ENCODE measurements at regions not wholly inside any gene's neighbourhood (a gene's known extent, or its start where the extent isn't known, plus 50 kb on each side); places are given as distances from the start of the nearest gene placed in this dataset.

DNA sequence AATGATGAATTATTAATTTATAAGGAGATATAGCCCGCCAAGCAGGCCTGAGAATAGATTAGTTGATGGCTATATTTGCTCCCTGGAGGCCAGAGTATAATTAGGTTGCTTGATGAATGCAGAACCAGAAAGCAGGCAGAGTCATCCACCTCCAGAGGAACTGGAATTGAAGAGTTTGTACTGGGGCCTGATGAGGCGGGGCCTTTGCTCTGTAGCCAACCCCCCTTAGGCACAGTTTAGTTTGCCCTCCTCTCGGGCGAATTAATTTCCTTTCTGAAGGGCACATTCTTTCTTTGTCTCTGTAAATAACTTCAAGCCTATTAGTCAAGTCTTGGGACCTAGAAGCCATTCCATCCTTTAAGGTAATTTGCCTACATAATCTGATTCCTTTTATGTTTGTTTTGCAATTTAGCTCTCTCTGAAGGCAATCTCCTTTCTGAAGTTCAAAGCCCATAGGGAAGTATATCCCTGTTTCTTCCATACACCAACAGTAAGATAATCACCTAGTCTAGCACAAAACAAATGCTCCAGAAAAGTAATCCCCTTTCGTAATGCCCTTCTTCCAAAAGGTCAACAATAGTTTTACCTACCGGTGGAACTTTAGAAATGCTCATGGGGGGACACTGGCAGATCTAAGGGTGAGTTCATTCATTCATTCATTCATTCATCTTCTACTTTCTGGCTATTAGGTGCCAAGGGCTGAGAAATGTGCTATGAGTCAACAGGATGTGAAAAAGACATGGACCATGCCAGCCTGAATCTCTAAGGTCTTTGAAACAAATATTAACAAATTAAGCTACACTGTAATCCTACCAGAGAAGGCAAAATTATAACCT lies 84.8 kb upstream of the NUDT4 start:
- no peaks in the 10 kb centered on the region for H3K9me3 ChIP-seq (ENCODE audit: low read depth, low read length)
- peak overlapping the region; percentile 73 for H3K27ac ChIP-seq
- no peaks in the 10 kb centered on the region for H3K36me3 ChIP-seq (ENCODE audit: insufficient read depth, low read length)
- TF ChIP-seq FOXP2 (optimal IDR thresholded peaks at IDR 0.05; ENCODE audit: control extremely low read depth, extremely low read length, insufficient read depth) (no peak), EZH2 (IDR thresholded peaks at IDR 0.05) (no peak), POLR2AphosphoS5 (IDR thresholded peaks at IDR 0.05; ENCODE audit: borderline replicate concordance, low read depth, low read length) (no peak)
- peak overlapping the region; percentile 25; the same call in 1 of the 2 replicates for H3K4me3 ChIP-seq
- DNase-seq (ENCODE audit: low read depth, low spot score), result peak; percentile 12
- H3K9ac ChIP-seq (ENCODE audit: insufficient read length), result no peak overlapping the region

DNA sequence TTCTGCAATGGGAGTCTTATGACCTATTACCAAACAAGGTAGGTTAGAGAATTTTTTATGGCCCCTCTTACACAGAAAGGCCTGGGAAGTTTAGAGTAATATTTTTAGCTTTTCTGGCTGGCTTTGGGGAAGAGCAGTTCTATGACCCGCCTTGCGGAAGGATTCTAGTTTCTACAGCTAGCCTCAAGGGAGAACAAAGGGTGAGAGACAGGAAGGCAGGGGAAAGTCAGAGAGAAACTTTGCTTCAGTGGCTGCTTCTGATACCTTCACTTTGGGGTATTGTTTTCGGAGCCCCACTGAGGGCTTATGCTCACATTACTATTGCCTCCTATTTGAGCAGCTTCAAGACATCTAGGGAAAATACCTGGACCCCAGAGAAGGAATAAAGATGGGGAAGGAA lies 80.7 kb upstream of the NUDT4 start:
- no peak overlapping the region for H3K9ac ChIP-seq (ENCODE audit: insufficient read length)
- H3K4me3 ChIP-seq, result no peak overlapping the region
- no peaks in the 10 kb centered on the region for H3K9me3 ChIP-seq (ENCODE audit: low read depth, low read length)
- DNase-seq (ENCODE audit: low read depth, low spot score), result no peak
- no peaks in the 10 kb centered on the region for H3K36me3 ChIP-seq (ENCODE audit: insufficient read depth, low read length)
- TF ChIP-seq EZH2 (IDR thresholded peaks at IDR 0.05), result no peak
- no peak overlapping the region for H3K27ac ChIP-seq

DNA sequence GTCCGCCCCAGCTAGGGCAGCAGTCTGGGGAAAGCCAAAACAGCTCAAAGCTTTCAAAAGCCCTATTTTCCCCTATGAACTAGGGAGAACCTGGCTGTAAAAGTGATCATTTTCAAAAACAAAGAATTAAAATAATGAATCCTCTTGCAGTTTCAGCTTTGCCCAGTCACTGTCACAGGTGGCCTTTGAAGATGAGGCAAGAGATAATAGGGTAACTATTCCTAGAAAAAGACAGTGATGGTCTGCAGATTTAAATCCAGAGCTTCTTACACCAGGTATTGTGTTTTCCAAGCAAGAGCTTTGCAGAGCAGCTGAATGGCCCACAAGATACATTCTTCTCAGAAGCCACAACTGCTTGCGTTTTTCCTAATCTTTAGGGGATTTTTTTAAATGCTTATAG lies 80.2 kb upstream of the NUDT4 start:
- no peak overlapping the region for H3K9ac ChIP-seq (ENCODE audit: insufficient read length)
- TF ChIP-seq POLR2AphosphoS5 (IDR thresholded peaks at IDR 0.05; ENCODE audit: borderline replicate concordance, low read depth, low read length) (no peak), FOXP2 (optimal IDR thresholded peaks at IDR 0.05; ENCODE audit: control extremely low read depth, extremely low read length, insufficient read depth) (no peak), EZH2 (IDR thresholded peaks at IDR 0.05) (no peak)
- DNase-seq (ENCODE audit: low read depth, low spot score), result no peak

DNA sequence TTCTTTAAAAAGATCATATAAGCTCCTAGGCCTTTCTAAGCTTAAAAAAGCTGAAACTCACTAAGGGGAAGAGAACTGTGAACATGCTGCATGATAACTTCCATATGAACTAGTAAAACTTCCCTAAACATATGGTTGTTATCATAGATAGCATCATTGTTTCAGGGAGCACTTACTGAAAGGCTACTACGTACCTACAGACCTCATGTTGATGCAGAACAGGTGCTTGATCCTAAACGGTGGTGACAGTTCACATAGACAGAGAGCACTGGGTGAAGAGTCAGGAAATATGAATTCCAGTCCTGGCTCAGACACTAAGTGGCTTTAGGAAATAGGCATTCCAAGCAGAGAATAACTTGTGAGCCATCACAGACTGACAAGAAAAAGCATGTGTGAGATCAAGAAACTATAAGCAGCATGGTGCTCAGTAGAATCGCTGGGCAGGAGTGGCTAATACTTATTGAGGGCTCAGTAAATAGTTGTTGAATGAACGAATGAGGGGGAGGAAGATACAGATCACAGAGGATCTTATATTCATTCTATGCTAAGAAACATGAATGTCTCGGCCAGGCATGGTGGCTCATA lies 78.4 kb upstream of the NUDT4 start:
- DNase-seq (ENCODE audit: low read depth, low spot score), result no peak
- Histone ChIP-seq H3K36me3 (ENCODE audit: insufficient read depth, low read length) (no peaks in the 10 kb centered on the region), H3K9ac (ENCODE audit: insufficient read length) (no peak overlapping the region), H3K27ac (no peak overlapping the region), H3K4me3 (no peak overlapping the region), H3K9me3 (ENCODE audit: low read depth, low read length) (no peaks in the 10 kb centered on the region)
- no peak for TF ChIP-seq EZH2 (IDR thresholded peaks at IDR 0.05)
- no peak for TF ChIP-seq FOXP2 (optimal IDR thresholded peaks at IDR 0.05; ENCODE audit: control extremely low read depth, extremely low read length, insufficient read depth)
- no peak for TF ChIP-seq POLR2AphosphoS5 (IDR thresholded peaks at IDR 0.05; ENCODE audit: borderline replicate concordance, low read depth, low read length)

More for the DNA sequence above, 80.2 kb upstream of the NUDT4 start:
- no peak overlapping the region for H3K27ac ChIP-seq
- H3K36me3 ChIP-seq (ENCODE audit: insufficient read depth, low read length), result no peaks in the 10 kb centered on the region
- no peaks in the 10 kb centered on the region for H3K9me3 ChIP-seq (ENCODE audit: low read depth, low read length)
- H3K4me3 ChIP-seq, result no peak overlapping the region

DNA sequence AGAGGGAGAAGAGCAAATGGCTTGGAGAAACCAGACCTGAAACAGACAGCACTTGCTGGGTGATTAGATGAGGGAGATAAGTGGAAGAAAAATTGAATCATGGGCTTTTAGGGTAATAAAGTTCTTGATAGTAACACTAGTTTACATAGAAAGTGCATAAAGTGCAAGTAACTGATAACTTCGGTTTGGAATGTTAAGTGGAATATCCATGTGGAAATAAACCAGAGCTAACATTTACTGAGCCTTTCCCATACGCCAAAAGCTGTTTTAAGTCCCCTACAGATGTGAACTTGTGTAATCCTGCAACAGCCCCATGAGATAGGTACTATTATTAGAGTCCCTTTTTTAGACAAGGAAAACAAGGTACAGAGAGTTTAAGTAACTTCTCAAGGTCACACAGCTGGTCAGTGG lies 77.1 kb upstream of the NUDT4 start:
- H3K27ac ChIP-seq, result no peak overlapping the region
- no peaks in the 10 kb centered on the region for H3K36me3 ChIP-seq (ENCODE audit: insufficient read depth, low read length)
- H3K9ac ChIP-seq (ENCODE audit: insufficient read length), result no peak overlapping the region
- H3K9me3 ChIP-seq (ENCODE audit: low read depth, low read length), result no peaks in the 10 kb centered on the region
- no peak for TF ChIP-seq POLR2AphosphoS5 (IDR thresholded peaks at IDR 0.05; ENCODE audit: borderline replicate concordance, low read depth, low read length)
- TF ChIP-seq FOXP2 (optimal IDR thresholded peaks at IDR 0.05; ENCODE audit: control extremely low read depth, extremely low read length, insufficient read depth), result no peak
- no peak for TF ChIP-seq EZH2 (IDR thresholded peaks at IDR 0.05)
- H3K4me3 ChIP-seq, result no peak overlapping the region
- DNase-seq (ENCODE audit: low read depth, low spot score), result no peak

DNA sequence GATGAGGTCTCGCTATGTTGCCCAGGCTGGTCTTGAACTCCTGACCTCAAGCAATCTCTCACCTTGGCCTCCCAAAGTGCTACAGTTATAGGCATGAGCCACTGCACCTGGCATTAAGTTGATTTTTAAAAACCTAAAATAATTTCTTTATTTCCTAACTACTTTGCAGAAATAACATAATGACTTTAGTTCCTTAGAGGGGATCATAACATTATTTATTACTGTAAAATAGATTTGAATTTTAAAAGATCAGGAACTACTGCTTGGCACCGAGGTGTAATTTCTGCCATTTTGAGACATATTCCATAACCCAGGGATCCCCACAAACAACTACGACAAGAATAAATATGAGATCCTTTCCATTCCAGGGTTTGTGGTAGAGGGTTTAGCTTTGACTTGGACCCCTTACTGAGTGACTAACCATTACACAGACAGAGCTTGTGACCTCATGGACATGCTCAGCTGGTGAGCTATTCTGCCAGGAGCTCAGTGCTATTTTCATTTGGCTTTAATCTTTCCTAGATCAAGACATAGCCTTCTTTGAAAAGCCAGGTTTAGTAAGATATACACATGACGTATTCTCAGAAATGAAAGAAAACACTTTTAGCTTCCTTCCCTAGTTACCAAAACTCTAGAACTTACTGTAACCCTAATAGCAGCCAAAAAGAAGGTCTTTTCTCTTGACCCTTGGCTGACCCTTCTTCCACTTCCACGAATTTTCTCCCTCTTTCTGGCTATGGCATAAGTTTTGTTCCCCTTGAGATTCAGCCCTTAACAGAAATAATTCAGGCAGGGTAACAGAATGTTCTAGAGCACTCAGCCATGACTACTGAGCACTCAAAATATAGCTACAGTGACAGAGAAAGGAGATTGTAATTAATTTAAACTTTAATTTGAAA lies 75.1 kb upstream of the NUDT4 start:
- Histone ChIP-seq H3K27ac (no peak overlapping the region), H3K4me3 (no peak overlapping the region), H3K9me3 (ENCODE audit: low read depth, low read length) (0 out of 2 replicates have a peak, but pooled peaks cover 8% of the 10 kb centered on the region), H3K9ac (ENCODE audit: insufficient read length) (no peak overlapping the region), H3K36me3 (ENCODE audit: insufficient read depth, low read length) (no peaks in the 10 kb centered on the region)
- TF ChIP-seq POLR2AphosphoS5 (IDR thresholded peaks at IDR 0.05; ENCODE audit: borderline replicate concordance, low read depth, low read length) (no peak), FOXP2 (optimal IDR thresholded peaks at IDR 0.05; ENCODE audit: control extremely low read depth, extremely low read length, insufficient read depth) (no peak), EZH2 (IDR thresholded peaks at IDR 0.05) (no peak)
- DNase-seq (ENCODE audit: low read depth, low spot score), result no peak

DNA sequence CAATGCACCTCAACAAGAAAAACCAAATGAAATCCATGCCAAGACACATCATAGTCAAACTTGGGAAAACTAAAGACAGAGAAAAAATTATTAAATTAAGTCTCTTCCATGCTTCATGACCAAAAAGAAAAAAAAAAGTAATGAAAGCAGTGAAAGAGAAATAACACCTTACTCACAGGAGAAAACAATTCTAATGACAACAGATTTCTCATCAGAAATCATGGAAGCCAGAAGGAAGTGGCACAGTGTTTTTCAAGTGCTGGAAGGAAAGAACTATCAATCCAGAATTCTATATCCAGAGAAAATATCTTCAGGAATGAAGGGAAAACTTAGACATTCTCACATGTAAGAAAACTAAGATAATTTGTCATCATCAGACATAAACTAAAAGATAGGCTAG lies 71.1 kb upstream of the NUDT4 start:
- no peak overlapping the region for H3K27ac ChIP-seq
- H3K36me3 ChIP-seq (ENCODE audit: insufficient read depth, low read length), result no peaks in the 10 kb centered on the region
- 0 out of 2 replicates have a peak, but pooled peaks cover 8% of the 10 kb centered on the region for H3K9me3 ChIP-seq (ENCODE audit: low read depth, low read length)
- H3K4me3 ChIP-seq, result no peak overlapping the region
- DNase-seq (ENCODE audit: low read depth, low spot score), result no peak
- TF ChIP-seq EZH2 (IDR thresholded peaks at IDR 0.05) (no peak), POLR2AphosphoS5 (IDR thresholded peaks at IDR 0.05; ENCODE audit: borderline replicate concordance, low read depth, low read length) (no peak), FOXP2 (optimal IDR thresholded peaks at IDR 0.05; ENCODE audit: control extremely low read depth, extremely low read length, insufficient read depth) (no peak)
- no peak overlapping the region for H3K9ac ChIP-seq (ENCODE audit: insufficient read length)

DNA sequence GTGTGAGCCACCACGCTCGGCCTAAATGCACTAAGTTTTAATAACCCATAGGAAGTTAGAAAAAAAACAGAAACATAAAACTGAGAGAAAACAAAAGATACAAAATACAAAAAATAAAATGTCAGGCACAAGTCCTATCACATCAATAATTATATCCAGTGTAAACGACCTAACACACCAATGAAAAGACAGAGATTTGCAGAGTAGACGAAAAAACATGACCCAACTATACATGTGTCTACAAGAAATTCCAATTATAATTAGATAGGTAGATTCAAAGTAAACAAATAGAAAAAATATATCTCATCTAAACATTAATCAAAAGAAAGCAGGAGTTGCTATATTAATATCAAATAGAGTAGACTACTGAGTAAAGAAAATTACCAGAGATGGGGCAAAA lies 69.4 kb upstream of the NUDT4 start:
- TF ChIP-seq FOXP2 (optimal IDR thresholded peaks at IDR 0.05; ENCODE audit: control extremely low read depth, extremely low read length, insufficient read depth), result no peak
- no peak for TF ChIP-seq EZH2 (IDR thresholded peaks at IDR 0.05)
- no peak for TF ChIP-seq POLR2AphosphoS5 (IDR thresholded peaks at IDR 0.05; ENCODE audit: borderline replicate concordance, low read depth, low read length)
- Histone ChIP-seq H3K9me3 (ENCODE audit: low read depth, low read length) (0 out of 2 replicates have a peak, but pooled peaks cover 8% of the 10 kb centered on the region), H3K9ac (ENCODE audit: insufficient read length) (no peak overlapping the region), H3K27ac (no peak overlapping the region), H3K36me3 (ENCODE audit: insufficient read depth, low read length) (no peaks in the 10 kb centered on the region), H3K4me3 (no peak overlapping the region)
- DNase-seq (ENCODE audit: low read depth, low spot score), result no peak
